Panc1 (cell line): ENCODE measurements at regions not wholly inside any gene's neighbourhood (a gene's known extent, or its start where the extent isn't known, plus 50 kb on each side); places are given as distances from the start of the nearest gene placed in this dataset.
"Not testable (repeated sequence)": the region's sequence is repeated elsewhere in the genome, so short reads cannot be mapped to it uniquely, and the experiment has no call there.

Source experiments
- ATAC-seq: fragments of 200-7000 bp; cut with Tn5 transposase; 2 replicates; pipeline ENCODE4 v1.9.1; 2020; ENCODE audit warnings: mild to moderate bottlenecking, moderate library complexity
- BruUV-seq: library from RNA; stranded (reverse); fragments of 400-500 nt; replicated peaks from 2 replicates; lab custom pipeline; 2021; lab: Mats Ljungman, UMichigan
- CTCF ChIA-PET: fragments of 300-600 bp; sonication (Branson Sonifier 250); formaldehyde crosslinking; loops from one replicate; lab custom pipeline; 2022; ENCODE audit warnings: antibody characterized with exemption; lab: Charles Lee
- POLR2A ChIA-PET: fragments of 300-600 bp; sonication (Branson Sonifier 250); formaldehyde crosslinking; loops from one replicate; lab custom pipeline; 2022; ENCODE audit warnings: antibody characterized with exemption; lab: Charles Lee
- DNase-seq: peaks from one replicate; pipeline ENCODE4 v3.0.0-alpha.2; 2010; ENCODE audit warnings: low read depth, low spot score
- H3K27ac ChIP-seq: 2 replicates; pipeline ENCODE4 v1.5.1; 2011; ENCODE audit warnings: mild to moderate bottlenecking, low read length, inconsistent platforms
- H3K27me3 ChIP-seq: fragments of 200-500 bp; sonication (Bioruptor generic); 2 replicates; pipeline ENCODE4 v1.6.0; 2014; ENCODE audit warnings: low read length, inconsistent platforms; ENCODE audit not compliant: control insufficient read depth, insufficient read depth
- H3K36me3 ChIP-seq: fragments of 200-500 bp; sonication (Bioruptor generic); 2 replicates; pipeline ENCODE4 v1.5.1; 2014; ENCODE audit warnings: inconsistent platforms, mild to moderate bottlenecking, low read length, moderate library complexity; ENCODE audit not compliant: control insufficient read depth, insufficient read depth
- H3K4me1 ChIP-seq: 2 replicates; pipeline ENCODE4 v1.5.1; 2011; ENCODE audit warnings: inconsistent platforms, mild to moderate bottlenecking, low read length, moderate library complexity; ENCODE audit not compliant: control insufficient read depth, insufficient read depth
- H3K4me3 ChIP-seq, 2 experiments: 2 replicates each; pipeline ENCODE4 v1.5.1; 2011 to 2012; ENCODE audit warnings: low read depth in 2 of 2, low read length in 2 of 2, mild to moderate bottlenecking in 2 of 2, inconsistent platforms in 1 of 2, moderate library complexity in 1 of 2
- H3K9me3 ChIP-seq: fragments of 200-500 bp; sonication (Bioruptor generic); 2 replicates; pipeline ENCODE4 v1.5.1; 2014; ENCODE audit warnings: low read depth, mild to moderate bottlenecking, inconsistent platforms, low read length, moderate library complexity; ENCODE audit not compliant: control insufficient read depth, insufficient read depth
- in situ Hi-C: cut with HindIII; loops from 2 replicates; pipeline ENCODE4 v1.10.0; 2016; ENCODE audit warnings: low sequenced_read_pairs, low pct_unique_long_range_greater_than_20kb
- intact Hi-C: fragments of 100-400 bp; cut with micrococcal nuclease; formaldehyde crosslinking; loops from one replicate; pipeline ENCODE4 v1.10.0; 2022; ENCODE audit not compliant: unreplicated experiment

- in situ Hi-C loops, ATAC-seq, BruUV-seq, intact Hi-C loops, H3K27ac ChIP-seq, CTCF ChIA-PET, H3K4me3 ChIP-seq, DNase-seq, H3K9me3 ChIP-seq, H3K4me1 ChIP-seq, POLR2A ChIA-PET, H3K27me3 ChIP-seq, H3K36me3 ChIP-seq: not testable (repeated sequence)
These were observed 160.1 kb downstream of the ADRA2C start for GRCh38 chr4:3926271-3926670.

GRCh38 chr4:3926969-3927755, 161.0 kb downstream of the ADRA2C start:
- CTCF ChIA-PET, intact Hi-C loops: not testable (repeated sequence)

GRCh38 chr4:3929431-3929830, 163.2 kb downstream of the ADRA2C start:
- H3K4me3 ChIP-seq, in situ Hi-C loops, H3K9me3 ChIP-seq, H3K4me1 ChIP-seq, DNase-seq, H3K36me3 ChIP-seq, intact Hi-C loops, POLR2A ChIA-PET, ATAC-seq, BruUV-seq, CTCF ChIA-PET, H3K27ac ChIP-seq, H3K27me3 ChIP-seq: not testable (repeated sequence)

More at GRCh38 chr4:3926969-3927755, 161.0 kb downstream of the ADRA2C start:
- H3K27me3 ChIP-seq, H3K4me1 ChIP-seq, H3K36me3 ChIP-seq, DNase-seq, H3K9me3 ChIP-seq, POLR2A ChIA-PET, ATAC-seq, in situ Hi-C loops, H3K27ac ChIP-seq, BruUV-seq, H3K4me3 ChIP-seq: not testable (repeated sequence)

GRCh38 chr4:3932734-3933133, 166.5 kb downstream of the ADRA2C start:
- intact Hi-C loops, H3K4me1 ChIP-seq, H3K36me3 ChIP-seq, H3K27me3 ChIP-seq, H3K4me3 ChIP-seq, BruUV-seq, H3K27ac ChIP-seq, H3K9me3 ChIP-seq, DNase-seq, in situ Hi-C loops, ATAC-seq, POLR2A ChIA-PET: not testable (repeated sequence)
- CTCF ChIA-PET = interaction anchor here (0.6 kb wide), 1 partner anchor 21 kb away, joined by 3 read pairs; no protein-coding TSS in a partner anchor

- ATAC-seq, H3K27ac ChIP-seq, H3K27me3 ChIP-seq, H3K4me3 ChIP-seq, DNase-seq, H3K4me1 ChIP-seq, POLR2A ChIA-PET, in situ Hi-C loops, H3K36me3 ChIP-seq, intact Hi-C loops, CTCF ChIA-PET, H3K9me3 ChIP-seq, BruUV-seq: not testable (repeated sequence)
These were observed 169.2 kb downstream of the ADRA2C start for GRCh38 chr4:3935406-3935805.
